Keratinocyte (primary cell): ENCODE measurements at regions not wholly inside any gene's neighbourhood (a gene's known extent, or its start where the extent isn't known, plus 50 kb on each side); places are given as distances from the start of the nearest gene placed in this dataset.

Experiments
- DNase-seq: peaks from one replicate; pipeline ENCODE4 v3.0.0-alpha.2; 2011; ENCODE audit warnings: low read depth, missing footprints, low spot score
- FAIRE-seq: peaks from 2 replicates; lab custom pipeline; 2011; peaks lifted over from hg19 to GRCh38; lab: Jason Lieb, UNC
- H2AFZ ChIP-seq: 2 replicates; pipeline ENCODE4 v1.6.0; 2012; ENCODE audit warnings: low read length, control low read depth, inconsistent platforms; ENCODE audit not compliant: control insufficient read depth
- H3K27ac ChIP-seq: 2 replicates; pipeline ENCODE4 v1.5.1; 2011; ENCODE audit warnings: low read length; ENCODE audit not compliant: control insufficient read depth, insufficient read depth
- H3K27me3 ChIP-seq: 3 replicates; pipeline ENCODE4 v1.6.0; 2011; ENCODE audit warnings: low read length; ENCODE audit not compliant: control insufficient read depth, insufficient read depth; ENCODE audit errors: extremely low read depth
- H3K36me3 ChIP-seq, 2 experiments: 2 replicates in 1 of 2; 3 replicates in 1 of 2; pipeline ENCODE4 v1.5.1; 2011; ENCODE audit warnings: low read length in 2 of 2, mild to moderate bottlenecking in 1 of 2; ENCODE audit not compliant: control insufficient read depth in 2 of 2, insufficient read depth in 2 of 2; ENCODE audit errors: extremely low read depth in 1 of 2
- H3K4me1 ChIP-seq: 3 replicates; pipeline ENCODE4 v1.5.1; 2011; ENCODE audit warnings: low read length; ENCODE audit not compliant: control insufficient read depth, insufficient read depth; ENCODE audit errors: extremely low read depth
- H3K4me2 ChIP-seq: 3 replicates; pipeline ENCODE4 v1.6.0; 2011; ENCODE audit warnings: low read depth, low read length; ENCODE audit not compliant: control insufficient read depth, insufficient read depth; ENCODE audit errors: extremely low read depth
- H3K4me3 ChIP-seq, 3 experiments: fragments of 200-600 bp in 1 of 3; sonication (generic) in 1 of 3; 2 replicates in 2 of 3; 3 replicates in 1 of 3; pipeline ENCODE4 v1.5.1; 2011 to 2016; ENCODE audit warnings: low read length in 3 of 3, mild to moderate bottlenecking in 3 of 3, control low read depth in 2 of 3, inconsistent platforms in 1 of 3, low read depth in 1 of 3, mixed read lengths in 1 of 3, mixed run types in 1 of 3, moderate library complexity in 1 of 3; ENCODE audit not compliant: control insufficient read depth in 2 of 3, insufficient read depth in 2 of 3; ENCODE audit errors: extremely low read depth in 1 of 3
- H3K79me2 ChIP-seq: 2 replicates; pipeline ENCODE4 v1.6.0; 2012; ENCODE audit warnings: low read length; ENCODE audit not compliant: control insufficient read depth, insufficient read depth
- H3K9ac ChIP-seq: 3 replicates; pipeline ENCODE4 v1.6.0; 2011; ENCODE audit warnings: low read length; ENCODE audit not compliant: control insufficient read depth, insufficient read depth; ENCODE audit errors: extremely low read depth
- H3K9me1 ChIP-seq: 3 replicates; pipeline ENCODE4 v1.6.0; 2011; ENCODE audit warnings: low read length; ENCODE audit not compliant: control insufficient read depth, insufficient read depth; ENCODE audit errors: extremely low read depth
- H3K9me3 ChIP-seq: 2 replicates; pipeline ENCODE4 v1.5.1; 2012; ENCODE audit warnings: low read depth, low read length; ENCODE audit not compliant: control insufficient read depth
- H4K20me1 ChIP-seq: 3 replicates; pipeline ENCODE4 v1.6.0; 2011; ENCODE audit warnings: low read length; ENCODE audit not compliant: control insufficient read depth, insufficient read depth; ENCODE audit errors: extremely low read depth
- EZH2 ChIP-seq: IDR thresholded peaks from one replicate; pipeline ENCODE4 v1.6.1; 2012; ENCODE audit warnings: inconsistent platforms, mild to moderate bottlenecking, low read length, moderate library complexity
- dilution Hi-C: fragments of 300-500 bp; cut with MboI; formaldehyde crosslinking; loops from one replicate; pipeline ENCODE4 v1.7.0; 2020; ENCODE audit warnings: low sequenced_read_pairs; ENCODE audit not compliant: extremely low pct_ligation_motif_present
- TF ChIP-seq, protein P1 (sequence below), 3 experiments: IDR thresholded peaks in 1 of 3; conservative IDR thresholded peaks in 1 of 3; optimal IDR thresholded peaks in 1 of 3; 2 replicates in 2 of 3; 3 replicates in 1 of 3; pipeline versions ENCODE3 to v1.5.1; 2011; ENCODE audit warnings: low read length in 3 of 3, mild to moderate bottlenecking in 3 of 3, moderate library complexity in 2 of 3, control low read depth in 1 of 3, inconsistent platforms in 1 of 3; ENCODE audit not compliant: insufficient read depth in 2 of 3; ENCODE audit errors: extremely low read depth in 1 of 3

DNA sequence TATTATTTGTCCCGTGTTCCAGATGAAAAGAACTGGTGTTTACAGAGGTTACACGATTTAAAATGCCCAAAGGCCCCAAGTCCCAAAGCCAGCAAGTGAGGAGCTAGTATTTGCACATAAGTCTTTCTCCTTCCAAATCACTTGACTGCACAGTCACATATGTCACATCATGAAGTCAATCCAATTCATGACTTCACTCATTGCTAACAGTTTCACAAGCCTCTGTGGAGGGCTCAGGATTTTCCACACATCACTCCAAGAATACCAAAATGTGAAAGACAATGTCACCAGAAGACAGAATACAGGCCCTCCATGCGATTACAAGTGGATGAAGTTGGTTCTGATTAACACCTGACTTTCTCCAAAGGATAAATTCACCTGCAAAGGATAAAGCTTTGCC is 283.1 kb upstream of the UBE2E2 start:
- Histone ChIP-seq H3K4me1 (no peaks in the 10 kb centered on the region), H2AFZ (no peak overlapping the region), H3K27me3 (no peaks in the 10 kb centered on the region), H3K4me3 (no peak overlapping the region), H3K4me2 (no peak overlapping the region), H3K27ac (no peak overlapping the region), H3K79me2 (no peaks in the 10 kb centered on the region), H3K36me3 (no peaks in the 10 kb centered on the region), H3K9ac (no peak overlapping the region), H3K9me3 (no peaks in the 10 kb centered on the region), H3K9me1 (no peaks in the 10 kb centered on the region), H4K20me1 (no peaks in the 10 kb centered on the region)
- no peak for FAIRE-seq
- TF ChIP-seq, protein P1, sequence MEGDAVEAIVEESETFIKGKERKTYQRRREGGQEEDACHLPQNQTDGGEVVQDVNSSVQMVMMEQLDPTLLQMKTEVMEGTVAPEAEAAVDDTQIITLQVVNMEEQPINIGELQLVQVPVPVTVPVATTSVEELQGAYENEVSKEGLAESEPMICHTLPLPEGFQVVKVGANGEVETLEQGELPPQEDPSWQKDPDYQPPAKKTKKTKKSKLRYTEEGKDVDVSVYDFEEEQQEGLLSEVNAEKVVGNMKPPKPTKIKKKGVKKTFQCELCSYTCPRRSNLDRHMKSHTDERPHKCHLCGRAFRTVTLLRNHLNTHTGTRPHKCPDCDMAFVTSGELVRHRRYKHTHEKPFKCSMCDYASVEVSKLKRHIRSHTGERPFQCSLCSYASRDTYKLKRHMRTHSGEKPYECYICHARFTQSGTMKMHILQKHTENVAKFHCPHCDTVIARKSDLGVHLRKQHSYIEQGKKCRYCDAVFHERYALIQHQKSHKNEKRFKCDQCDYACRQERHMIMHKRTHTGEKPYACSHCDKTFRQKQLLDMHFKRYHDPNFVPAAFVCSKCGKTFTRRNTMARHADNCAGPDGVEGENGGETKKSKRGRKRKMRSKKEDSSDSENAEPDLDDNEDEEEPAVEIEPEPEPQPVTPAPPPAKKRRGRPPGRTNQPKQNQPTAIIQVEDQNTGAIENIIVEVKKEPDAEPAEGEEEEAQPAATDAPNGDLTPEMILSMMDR (optimal IDR thresholded peaks at IDR 0.05 in 1 of 3, IDR thresholded peaks at IDR 0.05 in 1 of 3, conservative IDR thresholded peaks at IDR 0.05 in 1 of 3; ENCODE audit: extremely low read depth in 1 of 3, insufficient read depth in 2 of 3, low read length in 3 of 3), result no peak
- no peak for TF ChIP-seq EZH2
- no peak for DNase-seq
- dilution Hi-C loops, result no loop called here

DNA sequence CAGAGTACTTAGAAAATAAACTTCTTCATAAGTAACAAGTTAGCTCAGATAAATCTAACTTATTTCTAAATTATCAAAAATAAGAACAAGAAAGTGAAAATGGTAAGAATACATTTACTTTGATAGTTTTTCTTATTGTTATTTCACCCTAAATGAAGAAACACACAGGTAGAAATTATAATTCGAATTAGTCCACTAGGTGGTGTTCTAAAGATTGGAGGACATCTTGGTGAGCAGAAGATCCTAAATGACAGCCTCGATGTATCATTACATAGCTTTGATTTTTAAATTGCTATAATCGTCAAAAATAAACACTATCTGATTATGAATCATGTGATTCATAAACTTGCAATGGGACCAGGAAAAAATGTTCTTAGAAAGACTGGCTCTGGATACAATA is 280.8 kb upstream of the UBE2E2 start:
- no peaks in the 10 kb centered on the region for H3K36me3 ChIP-seq
- FAIRE-seq (peak; percentile 44), DNase-seq (no peak)
- H3K9ac ChIP-seq, result no peak overlapping the region
- no peaks in the 10 kb centered on the region for H3K9me1 ChIP-seq
- H3K4me1 ChIP-seq, result no peaks in the 10 kb centered on the region
- H2AFZ ChIP-seq, result no peak overlapping the region
- H3K4me3 ChIP-seq, result no peak overlapping the region
- no peaks in the 10 kb centered on the region for H3K27me3 ChIP-seq
- H4K20me1 ChIP-seq, result no peaks in the 10 kb centered on the region
- no peak overlapping the region for H3K27ac ChIP-seq
- TF ChIP-seq, protein P1 (optimal IDR thresholded peaks at IDR 0.05 in 1 of 3, IDR thresholded peaks at IDR 0.05 in 1 of 3, conservative IDR thresholded peaks at IDR 0.05 in 1 of 3; ENCODE audit: extremely low read depth in 1 of 3, insufficient read depth in 2 of 3, low read length in 3 of 3), result peak in 2 of 3 experiments; percentile 13 to 17
- TF ChIP-seq EZH2, result no peak
- H3K79me2 ChIP-seq, result no peaks in the 10 kb centered on the region
- no peaks in the 10 kb centered on the region for H3K9me3 ChIP-seq
- dilution Hi-C loops, result no loop called here
- no peak overlapping the region for H3K4me2 ChIP-seq
